A549 (cell line): ENCODE measurements at regions not wholly inside any gene's neighbourhood (a gene's known extent, or its start where the extent isn't known, plus 50 kb on each side); places are given as distances from the start of the nearest gene placed in this dataset.

Source experiments
- KDM1A ChIP-seq: fragments of 200-600 bp; sonication (generic); IDR thresholded peaks from 2 replicates; pipeline ENCODE4 v1.6.1; 2016; ENCODE audit warnings: low read depth, mild to moderate bottlenecking
- RNF2 ChIP-seq: fragments of 200-600 bp; sonication (generic); IDR thresholded peaks from 2 replicates; pipeline ENCODE4 v1.6.1; 2016; ENCODE audit warnings: low read depth, mild to moderate bottlenecking, antibody characterized with exemption, moderate library complexity, borderline replicate concordance

DNA sequence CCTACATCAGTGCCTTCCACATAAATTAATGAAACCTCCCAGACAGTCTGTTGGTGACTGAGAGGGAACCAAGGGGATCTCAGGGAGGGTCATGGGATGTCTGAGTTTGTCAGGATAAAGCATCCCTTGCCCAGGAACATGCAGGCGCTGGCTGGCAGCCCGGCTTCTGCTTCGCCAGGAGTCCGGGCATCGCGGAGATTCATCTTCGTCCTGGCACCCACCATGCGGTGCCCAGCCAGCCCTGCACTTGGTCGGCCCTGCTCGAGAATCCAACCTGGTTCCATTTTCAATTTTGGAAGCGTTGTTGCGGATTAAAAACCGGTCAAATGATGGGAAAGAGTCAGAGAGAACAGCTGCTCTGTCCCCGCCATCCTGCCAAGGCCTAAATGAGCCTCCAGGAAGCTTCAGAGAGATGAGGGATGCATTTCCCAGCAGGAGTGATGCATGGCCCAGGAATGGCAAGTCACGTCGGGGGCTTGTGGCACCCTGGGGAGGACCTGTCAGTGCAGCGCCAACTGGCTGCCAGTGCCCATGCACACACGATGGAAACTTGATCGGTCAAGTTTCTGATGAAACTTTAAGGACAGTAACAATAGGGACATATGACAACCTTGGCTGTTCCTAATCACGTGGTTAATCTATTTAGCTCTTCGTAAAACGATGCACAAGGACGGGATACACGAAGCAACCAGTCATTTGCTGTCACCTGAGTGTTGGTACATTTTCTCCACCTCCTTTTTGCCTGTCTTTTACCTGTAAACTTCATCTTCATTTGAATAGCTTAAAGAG, 260.8 kb upstream of the MKI67 start:
- no peak for TF ChIP-seq RNF2
- TF ChIP-seq KDM1A, result no peak
